ENCODE measurements at regions not wholly inside any gene's neighbourhood (a gene's known extent, or its start where the extent isn't known, plus 50 kb on each side); places are given as distances from the start of the nearest gene placed in this dataset.

DNA sequence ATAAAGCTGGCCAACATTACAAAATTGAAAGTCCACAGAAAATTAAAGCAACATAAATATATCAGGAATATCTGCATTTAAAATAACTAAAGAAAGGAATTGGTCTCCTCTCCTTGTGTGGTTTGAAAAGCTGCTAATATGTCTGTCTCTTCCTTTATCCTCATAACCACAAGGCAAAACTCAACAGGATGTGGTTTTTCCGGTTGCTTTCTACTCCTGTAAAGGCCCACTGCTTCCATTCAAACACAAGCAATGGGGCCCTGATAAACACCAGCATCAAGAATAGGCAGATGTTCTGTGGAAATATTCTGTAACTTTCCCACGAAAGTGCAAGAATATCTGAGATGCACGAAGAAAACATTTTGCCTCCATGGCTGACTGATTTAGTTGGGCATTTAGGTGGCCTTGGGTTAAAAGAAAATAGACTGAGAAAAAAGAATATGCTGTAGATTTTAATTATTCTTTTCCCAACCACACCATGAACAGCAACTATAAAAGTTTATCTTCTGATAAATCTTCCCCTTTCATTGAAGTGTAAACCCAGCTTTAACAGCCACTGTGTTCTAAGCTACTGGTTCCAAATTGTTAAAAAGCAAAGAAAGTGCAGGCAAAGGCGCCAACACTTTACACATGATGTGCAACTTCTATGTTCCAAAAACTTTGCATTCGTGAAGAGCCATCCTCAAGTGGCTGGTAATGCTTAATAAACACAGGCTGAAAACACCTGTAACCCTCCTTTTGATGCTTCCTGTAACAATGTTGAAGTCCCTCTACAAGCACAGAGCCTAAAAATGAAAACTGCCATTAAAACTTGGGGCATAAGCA lies 50.5 kb upstream of the NDST3 start:
- TF ChIP-seq, protein P1, sequence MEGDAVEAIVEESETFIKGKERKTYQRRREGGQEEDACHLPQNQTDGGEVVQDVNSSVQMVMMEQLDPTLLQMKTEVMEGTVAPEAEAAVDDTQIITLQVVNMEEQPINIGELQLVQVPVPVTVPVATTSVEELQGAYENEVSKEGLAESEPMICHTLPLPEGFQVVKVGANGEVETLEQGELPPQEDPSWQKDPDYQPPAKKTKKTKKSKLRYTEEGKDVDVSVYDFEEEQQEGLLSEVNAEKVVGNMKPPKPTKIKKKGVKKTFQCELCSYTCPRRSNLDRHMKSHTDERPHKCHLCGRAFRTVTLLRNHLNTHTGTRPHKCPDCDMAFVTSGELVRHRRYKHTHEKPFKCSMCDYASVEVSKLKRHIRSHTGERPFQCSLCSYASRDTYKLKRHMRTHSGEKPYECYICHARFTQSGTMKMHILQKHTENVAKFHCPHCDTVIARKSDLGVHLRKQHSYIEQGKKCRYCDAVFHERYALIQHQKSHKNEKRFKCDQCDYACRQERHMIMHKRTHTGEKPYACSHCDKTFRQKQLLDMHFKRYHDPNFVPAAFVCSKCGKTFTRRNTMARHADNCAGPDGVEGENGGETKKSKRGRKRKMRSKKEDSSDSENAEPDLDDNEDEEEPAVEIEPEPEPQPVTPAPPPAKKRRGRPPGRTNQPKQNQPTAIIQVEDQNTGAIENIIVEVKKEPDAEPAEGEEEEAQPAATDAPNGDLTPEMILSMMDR (IDR thresholded peaks at IDR 0.05): no peak
- TF ChIP-seq POLR2AphosphoS5 (IDR thresholded peaks at IDR 0.05) (no peak), POLR2A (IDR thresholded peaks at IDR 0.05) (no peak), EP300 (IDR thresholded peaks at IDR 0.05) (no peak)
